IMR-90 (cell line): ENCODE measurements at regions not wholly inside any gene's neighbourhood (a gene's known extent, or its start where the extent isn't known, plus 50 kb on each side); places are given as distances from the start of the nearest gene placed in this dataset.

ENCODE experiments used
- ATAC-seq: fragments of 200-7000 bp; cut with Tn5 transposase; 2 replicates; pipeline ENCODE4 v1.9.1; 2020; ENCODE audit warnings: low read depth, mild to moderate bottlenecking, moderate library complexity
- BruUV-seq: library from RNA; stranded (reverse); fragments of 400-500 nt; replicated peaks from 2 replicates; lab custom pipeline; 2021; lab: Mats Ljungman, UMichigan
- CTCF ChIA-PET: fragments of 300-600 bp; formaldehyde crosslinking; extraction: SDS; loops from one replicate; lab custom pipeline; 2021; ENCODE audit warnings: antibody characterized with exemption; lab: Yijun Ruan, JAX
- POLR2A ChIA-PET: fragments of 300-600 bp; sonication (Branson Sonifier 250); formaldehyde crosslinking; loops from one replicate; lab custom pipeline; 2022; ENCODE audit warnings: antibody characterized with exemption; ENCODE audit not compliant: unreplicated experiment; lab: Charles Lee
- DNase-seq: peaks from one replicate; pipeline ENCODE4 v3.0.0; 2013
- H2AFZ ChIP-seq: replicated peaks from 2 replicates; pipeline ENCODE3; 2013; ENCODE audit warnings: low read length, mild to moderate bottlenecking; ENCODE audit not compliant: poor library complexity
- H2AK5ac ChIP-seq: 2 replicates; pipeline ENCODE4 v1.6.1; 2013; ENCODE audit warnings: low read depth, low read length, inconsistent platforms
- H2AK9ac ChIP-seq: replicated peaks from 2 replicates; pipeline ENCODE3; 2013; ENCODE audit warnings: mild to moderate bottlenecking, low read depth, low read length, moderate library complexity; ENCODE audit not compliant: poor library complexity
- H2BK120ac ChIP-seq: 2 replicates; pipeline ENCODE4 v1.6.1; 2013; ENCODE audit warnings: low read depth, low read length, inconsistent platforms
- H2BK15ac ChIP-seq: 3 replicates; pipeline ENCODE4 v1.6.1; 2013; ENCODE audit warnings: low read depth, low read length, inconsistent platforms
- H2BK20ac ChIP-seq: 2 replicates; pipeline ENCODE4 v1.6.1; 2013; ENCODE audit warnings: low read depth, mild to moderate bottlenecking, inconsistent platforms, low read length, moderate library complexity
- H2BK5ac ChIP-seq: 2 replicates; pipeline ENCODE4 v1.6.1; 2013; ENCODE audit warnings: mild to moderate bottlenecking, low read depth, low read length, inconsistent platforms; ENCODE audit not compliant: poor library complexity, severe bottlenecking
- H3K14ac ChIP-seq: replicated peaks from 2 replicates; pipeline ENCODE4 v1.6.1; 2013; ENCODE audit warnings: low read depth, low read length, inconsistent platforms
- H3K18ac ChIP-seq: 2 replicates; pipeline ENCODE4 v1.6.1; 2013; ENCODE audit warnings: low read depth, low read length, control low read depth
- H3K23ac ChIP-seq: 2 replicates; pipeline ENCODE4 v1.6.1; 2013; ENCODE audit warnings: low read depth, low read length, inconsistent platforms
- H3K27ac ChIP-seq: 2 replicates; pipeline ENCODE4 v1.5.1; 2013; ENCODE audit warnings: mild to moderate bottlenecking, control low read depth, low read length; ENCODE audit not compliant: insufficient read depth
- H3K27me3 ChIP-seq: 2 replicates; pipeline ENCODE4 v1.6.1; 2013; ENCODE audit warnings: low read length; ENCODE audit not compliant: control insufficient read depth, insufficient read depth
- H3K36me3 ChIP-seq: 2 replicates; pipeline ENCODE4 v1.6.1; 2013; ENCODE audit warnings: low read length, mixed read lengths; ENCODE audit not compliant: control insufficient read depth, insufficient read depth
- H3K4ac ChIP-seq: 2 replicates; pipeline ENCODE4 v1.6.1; 2013; ENCODE audit warnings: low read depth, low read length, inconsistent platforms
- H3K4me1 ChIP-seq: 2 replicates; pipeline ENCODE4 v1.6.1; 2013; ENCODE audit warnings: low read length, mixed read lengths; ENCODE audit not compliant: control insufficient read depth, insufficient read depth
- H3K4me2 ChIP-seq: 2 replicates; pipeline ENCODE4 v1.6.1; 2013; ENCODE audit warnings: low read depth, mild to moderate bottlenecking, control low read depth, low read length, moderate library complexity
- H3K4me3 ChIP-seq: 2 replicates; pipeline ENCODE4 v1.5.1; 2013; ENCODE audit warnings: low read depth, mild to moderate bottlenecking, control low read depth, low read length, moderate library complexity; ENCODE audit not compliant: insufficient read depth
- H3K56ac ChIP-seq: 2 replicates; pipeline ENCODE4 v1.6.1; 2013; ENCODE audit warnings: low read length, inconsistent platforms; ENCODE audit not compliant: insufficient read depth; ENCODE audit errors: extremely low read depth
- H3K79me1 ChIP-seq, 2 experiments: 2 replicates each; pipeline ENCODE4 v1.6.1; 2013; ENCODE audit warnings: low read length in 2 of 2, inconsistent platforms in 1 of 2, low read depth in 1 of 2
- H3K9ac ChIP-seq: 2 replicates; pipeline ENCODE4 v1.6.1; 2013; ENCODE audit warnings: low read depth, low read length, control low read depth
- H3K9me1 ChIP-seq: 2 replicates; pipeline ENCODE4 v1.6.1; 2013; ENCODE audit warnings: low read length, inconsistent platforms; ENCODE audit not compliant: insufficient read depth
- H3K9me3 ChIP-seq: 2 replicates; pipeline ENCODE4 v1.6.1; 2013; ENCODE audit warnings: low read length; ENCODE audit not compliant: control insufficient read depth, insufficient read depth
- H4K20me1 ChIP-seq: 2 replicates; pipeline ENCODE4 v1.6.1; 2013; ENCODE audit warnings: low read length, inconsistent platforms; ENCODE audit not compliant: insufficient read depth
- H4K5ac ChIP-seq: 2 replicates; pipeline ENCODE4 v1.6.1; 2013; ENCODE audit warnings: mild to moderate bottlenecking, low read depth, low read length, control low read depth
- H4K8ac ChIP-seq, 2 experiments: 2 replicates each; pipeline ENCODE4 v1.6.1; 2013; ENCODE audit warnings: low read depth in 2 of 2, low read length in 2 of 2, control low read depth in 1 of 2, inconsistent platforms in 1 of 2
- H4K91ac ChIP-seq: 2 replicates; pipeline ENCODE4 v1.6.1; 2013; ENCODE audit warnings: low read depth, low read length, inconsistent platforms; ENCODE audit not compliant: insufficient read depth
- BHLHE40 ChIP-seq: fragments of 150-350 bp; IDR thresholded peaks from 2 replicates; pipeline ENCODE4 v1.6.1; 2016; ENCODE audit warnings: mild to moderate bottlenecking, low read depth, low read length
- RAD21 ChIP-seq: IDR thresholded peaks from 2 replicates; pipeline ENCODE4 v1.6.1; 2012; ENCODE audit warnings: low read length, improper control_type of control experiment
- RCOR1 ChIP-seq: IDR thresholded peaks from 2 replicates; pipeline ENCODE4 v1.6.1; 2012; ENCODE audit warnings: mild to moderate bottlenecking, low read length, improper control_type of control experiment; ENCODE audit not compliant: insufficient replicate concordance
- WGBS, 2 experiments: methylation state at CpG; one replicate each; pipeline versions ENCODE4 v1.1.5 to v1.1.7; 2013; ENCODE audit warnings: missing lambda C conversion rate in 2 of 2; ENCODE audit not compliant: insufficient read length in 1 of 2; ENCODE audit errors: extremely low coverage in 2 of 2; 5-methylcytosine and 5-hydroxymethylcytosine counted together
- dilution Hi-C: fragments of 300-500 bp; cut with HindIII; formaldehyde crosslinking; loops from one replicate; pipeline ENCODE4 v1.14.3; 2018; ENCODE audit warnings: low sequenced_read_pairs; ENCODE audit not compliant: unreplicated experiment
- in situ Hi-C: fragments of 300-500 bp; cut with MboI; formaldehyde crosslinking; loops from 3 replicates; pipeline ENCODE4 v1.14.3; 2019; ENCODE audit warnings: low sequenced_read_pairs, inconsistent platforms, mixed read lengths
- intact Hi-C: fragments of 100-400 bp; cut with micrococcal nuclease; formaldehyde crosslinking; loops from 2 replicates; pipeline ENCODE4 v1.10.0; 2022
- TF ChIP-seq, protein P1 (sequence below): conservative IDR thresholded peaks from 2 replicates; pipeline ENCODE4 v1.5.1; 2012; ENCODE audit warnings: mild to moderate bottlenecking, low read depth, low read length, improper control_type of control experiment

- H2AFZ ChIP-seq, result no peak overlapping the region
- H2BK5ac ChIP-seq, result no peak overlapping the region
- no peak overlapping the region for H2AK9ac ChIP-seq
- no peak overlapping the region for H4K8ac ChIP-seq
- H3K9me3 ChIP-seq, result peaks cover 28% of the 10 kb centered on the region
- H3K56ac ChIP-seq, result no peak overlapping the region
- H3K14ac ChIP-seq, result no peak overlapping the region
- no peak overlapping the region for H2BK20ac ChIP-seq
- no peak for ATAC-seq
- 10% methylated on average over 2 of the region's 10 CpGs; no CpG with 5 or more reads in 1 of the 2 experiments for WGBS, 2 experiments
- ChIA-PET POLR2A (no interaction called here), CTCF (no interaction called here)
- dilution Hi-C loops, result no loop called here
- H4K5ac ChIP-seq, result no peak overlapping the region
- H3K9ac ChIP-seq, result no peak overlapping the region
- H3K4me1 ChIP-seq, result no peaks in the 10 kb centered on the region
- H3K4me3 ChIP-seq, result no peak overlapping the region
- intact Hi-C loops, result no loop called here
- BruUV-seq, result no TSS peak
- no peak overlapping the region for H3K27ac ChIP-seq
- no peaks in the 10 kb centered on the region for H3K79me1 ChIP-seq
- TF ChIP-seq, protein P1, sequence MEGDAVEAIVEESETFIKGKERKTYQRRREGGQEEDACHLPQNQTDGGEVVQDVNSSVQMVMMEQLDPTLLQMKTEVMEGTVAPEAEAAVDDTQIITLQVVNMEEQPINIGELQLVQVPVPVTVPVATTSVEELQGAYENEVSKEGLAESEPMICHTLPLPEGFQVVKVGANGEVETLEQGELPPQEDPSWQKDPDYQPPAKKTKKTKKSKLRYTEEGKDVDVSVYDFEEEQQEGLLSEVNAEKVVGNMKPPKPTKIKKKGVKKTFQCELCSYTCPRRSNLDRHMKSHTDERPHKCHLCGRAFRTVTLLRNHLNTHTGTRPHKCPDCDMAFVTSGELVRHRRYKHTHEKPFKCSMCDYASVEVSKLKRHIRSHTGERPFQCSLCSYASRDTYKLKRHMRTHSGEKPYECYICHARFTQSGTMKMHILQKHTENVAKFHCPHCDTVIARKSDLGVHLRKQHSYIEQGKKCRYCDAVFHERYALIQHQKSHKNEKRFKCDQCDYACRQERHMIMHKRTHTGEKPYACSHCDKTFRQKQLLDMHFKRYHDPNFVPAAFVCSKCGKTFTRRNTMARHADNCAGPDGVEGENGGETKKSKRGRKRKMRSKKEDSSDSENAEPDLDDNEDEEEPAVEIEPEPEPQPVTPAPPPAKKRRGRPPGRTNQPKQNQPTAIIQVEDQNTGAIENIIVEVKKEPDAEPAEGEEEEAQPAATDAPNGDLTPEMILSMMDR, result no peak
- TF ChIP-seq BHLHE40 (no peak), RAD21 (no peak), RCOR1 (no peak)
- no peak overlapping the region for H3K4ac ChIP-seq
- H4K91ac ChIP-seq, result no peak overlapping the region
- H3K4me2 ChIP-seq, result no peak overlapping the region
- in situ Hi-C loops, result no loop called here
- H3K9me1 ChIP-seq, result no peaks in the 10 kb centered on the region
- no peaks in the 10 kb centered on the region for H4K20me1 ChIP-seq
- H3K18ac ChIP-seq, result no peak overlapping the region
- no peaks in the 10 kb centered on the region for H3K36me3 ChIP-seq
- no peak for DNase-seq
- H2AK5ac ChIP-seq, result no peak overlapping the region
- no peak overlapping the region for H2BK15ac ChIP-seq
- no peak overlapping the region for H3K23ac ChIP-seq
- no peak overlapping the region for H2BK120ac ChIP-seq
- H3K27me3 ChIP-seq, result no peaks in the 10 kb centered on the region
Measured at GRCh38 chr12:61355105-61355504, 905.1 kb upstream of the USP15 start.
